Smooth muscle cell (in vitro differentiated cells): ENCODE measurements at regions not wholly inside any gene's neighbourhood (a gene's known extent, or its start where the extent isn't known, plus 50 kb on each side); places are given as distances from the start of the nearest gene placed in this dataset.

Experiments used
- DNase-seq: peaks from one replicate; lab custom pipeline; 2025; ENCODE audit not compliant: unreplicated experiment; lab: John Stamatoyannopoulos, UW
- H2AFZ ChIP-seq: fragments of 200-600 bp; sonication (generic); 2 replicates; pipeline ENCODE4 v1.6.0; 2016; ENCODE audit warnings: antibody characterized with exemption, low read depth, mild to moderate bottlenecking
- H3F3A ChIP-seq: fragments of 200-600 bp; sonication (generic); 2 replicates; pipeline ENCODE4 v1.6.0; 2017; ENCODE audit warnings: antibody characterized with exemption, low read depth
- H3K27ac ChIP-seq: fragments of 200-600 bp; sonication (generic); 2 replicates; pipeline ENCODE4 v1.5.1; 2016; ENCODE audit warnings: low read depth, mild to moderate bottlenecking
- H3K27me3 ChIP-seq: fragments of 200-600 bp; sonication (generic); 2 replicates; pipeline ENCODE4 v1.6.1; 2016; ENCODE audit warnings: low read depth, mild to moderate bottlenecking
- H3K36me3 ChIP-seq: fragments of 200-600 bp; sonication (generic); 2 replicates; pipeline ENCODE4 v1.5.1; 2016; ENCODE audit warnings: low read depth
- H3K4me1 ChIP-seq: fragments of 200-600 bp; sonication (generic); 2 replicates; pipeline ENCODE4 v1.5.1; 2016; ENCODE audit warnings: low read depth
- H3K4me2 ChIP-seq: fragments of 200-600 bp; sonication (generic); 2 replicates; pipeline ENCODE4 v1.6.0; 2016; ENCODE audit warnings: mild to moderate bottlenecking
- H3K4me3 ChIP-seq: fragments of 200-600 bp; sonication (generic); 2 replicates; pipeline ENCODE4 v1.5.1; 2016; ENCODE audit warnings: mild to moderate bottlenecking
- H3K79me2 ChIP-seq: fragments of 200-600 bp; sonication (generic); 2 replicates; pipeline ENCODE4 v1.6.0; 2016; ENCODE audit warnings: low read depth, mild to moderate bottlenecking
- H3K9ac ChIP-seq: fragments of 200-600 bp; sonication (generic); 2 replicates; pipeline ENCODE4 v1.6.0; 2016; ENCODE audit warnings: low read depth
- H3K9me3 ChIP-seq: fragments of 200-600 bp; sonication (generic); replicated peaks from 2 replicates; pipeline ENCODE4 v1.5.1; 2016; ENCODE audit warnings: low read depth
- H4K20me1 ChIP-seq: fragments of 200-600 bp; sonication (generic); 2 replicates; pipeline ENCODE4 v1.6.0; 2016; ENCODE audit warnings: low read depth
- CTCF ChIP-seq: fragments of 200-600 bp; sonication (generic); IDR thresholded peaks from 2 replicates; pipeline ENCODE4 v1.5.1; 2017; ENCODE audit warnings: borderline replicate concordance, mild to moderate bottlenecking, antibody characterized with exemption; ENCODE audit not compliant: insufficient read depth, poor library complexity, severe bottlenecking
- WGBS: methylation state at CpG from one replicate; pipeline ENCODE4 v1.1.7; 2016; ENCODE audit warnings: low lambda C conversion rate; 5-methylcytosine and 5-hydroxymethylcytosine counted together

- no peaks in the 10 kb centered on the region for H3K79me2 ChIP-seq
- no peaks in the 10 kb centered on the region for H3K4me1 ChIP-seq
- no peaks in the 10 kb centered on the region for H3K36me3 ChIP-seq
- no peak for TF ChIP-seq CTCF
- H3K27me3 ChIP-seq, result no peaks in the 10 kb centered on the region
- no peaks in the 10 kb centered on the region for H3F3A ChIP-seq
- H3K4me3 ChIP-seq, result no peak overlapping the region
- H3K9me3 ChIP-seq, result no peaks in the 10 kb centered on the region
- no peak overlapping the region for H2AFZ ChIP-seq
- H3K4me2 ChIP-seq, result no peak overlapping the region
- no peak for DNase-seq
- H3K9ac ChIP-seq, result no peak overlapping the region
- no peaks in the 10 kb centered on the region for H4K20me1 ChIP-seq
- no peak overlapping the region for H3K27ac ChIP-seq
Observed at GRCh38 chr3:135849827-135850226, 115.7 kb upstream of the PPP2R3A start.

GRCh38 chr3:135851201-135852081 is 114.1 kb upstream of the PPP2R3A start:
- Histone ChIP-seq H3K27ac (no peak overlapping the region), H3K4me3 (no peak overlapping the region), H3K9me3 (no peaks in the 10 kb centered on the region), H3K4me1 (no peaks in the 10 kb centered on the region), H2AFZ (no peak overlapping the region), H4K20me1 (no peaks in the 10 kb centered on the region), H3K27me3 (peaks cover 5% of the 10 kb centered on the region), H3K9ac (no peak overlapping the region), H3F3A (no peaks in the 10 kb centered on the region), H3K36me3 (no peaks in the 10 kb centered on the region), H3K4me2 (no peak overlapping the region), H3K79me2 (no peaks in the 10 kb centered on the region)
- WGBS, result 71% methylated on average over 4 of the region's 4 CpGs
- TF ChIP-seq CTCF, result no peak
- DNase-seq, result no peak

- H3K9ac ChIP-seq, result no peak overlapping the region
- no peaks in the 10 kb centered on the region for H3K9me3 ChIP-seq
- H3K36me3 ChIP-seq, result no peaks in the 10 kb centered on the region
- H4K20me1 ChIP-seq, result no peaks in the 10 kb centered on the region
- peaks cover 12% of the 10 kb centered on the region for H3K27me3 ChIP-seq
- no peak for TF ChIP-seq CTCF
- H3K79me2 ChIP-seq, result no peaks in the 10 kb centered on the region
- no peak overlapping the region for H3K4me2 ChIP-seq
- H3K27ac ChIP-seq, result no peak overlapping the region
- 73% methylated on average over 2 of the region's 2 CpGs for WGBS
- no peaks in the 10 kb centered on the region for H3F3A ChIP-seq
- H3K4me3 ChIP-seq, result no peak overlapping the region
- no peaks in the 10 kb centered on the region for H3K4me1 ChIP-seq
- DNase-seq, result no peak
- no peak overlapping the region for H2AFZ ChIP-seq
Observed at GRCh38 chr3:135853981-135854380, 111.5 kb upstream of the PPP2R3A start.

GRCh38 chr3:135860761-135861160 is 104.8 kb upstream of the PPP2R3A start:
- H3F3A ChIP-seq, result no peaks in the 10 kb centered on the region
- H3K9me3 ChIP-seq, result no peaks in the 10 kb centered on the region
- H3K9ac ChIP-seq, result no peak overlapping the region
- no peak for DNase-seq
- TF ChIP-seq CTCF, result no peak
- no peak overlapping the region for H3K4me2 ChIP-seq
- no peak overlapping the region for H2AFZ ChIP-seq
- no peaks in the 10 kb centered on the region for H3K79me2 ChIP-seq
- no peaks in the 10 kb centered on the region for H4K20me1 ChIP-seq
- H3K27me3 ChIP-seq, result peaks cover 26% of the 10 kb centered on the region
- H3K4me3 ChIP-seq, result no peak overlapping the region
- H3K4me1 ChIP-seq, result no peaks in the 10 kb centered on the region
- no peak overlapping the region for H3K27ac ChIP-seq
- WGBS, result 92% methylated on average over 2 of the region's 2 CpGs
- no peaks in the 10 kb centered on the region for H3K36me3 ChIP-seq
